Liver (tissue), 7 donors: ENCODE measurements at regions not wholly inside any gene's neighbourhood (a gene's known extent, or its start where the extent isn't known, plus 50 kb on each side); places are given as distances from the start of the nearest gene placed in this dataset.
"Not testable (repeated sequence)": the region's sequence is repeated elsewhere in the genome, so short reads cannot be mapped to it uniquely, and the experiment has no call there.

Experiments used
- DNase-seq: peaks from one replicate; pipeline ENCODE4 v3.0.0-alpha.2; 2017; ENCODE audit warnings: low spot score
- H3K27ac ChIP-seq, 2 donors: one replicate each; pipeline ENCODE4 v1.7.0; 2013; ENCODE audit warnings: inconsistent platforms in 2 of 2, low read length in 2 of 2, control low read depth in 1 of 2, low read depth in 1 of 2, mild to moderate bottlenecking in 1 of 2
- H3K27me3 ChIP-seq, 4 donors: one replicate each; pipeline versions ENCODE4 v1.6.1 to v1.7.0; 2013; ENCODE audit warnings: low read length in 3 of 4, inconsistent platforms in 1 of 4, mild to moderate bottlenecking in 1 of 4, moderate library complexity in 1 of 4; ENCODE audit not compliant: control insufficient read depth in 4 of 4, insufficient read depth in 4 of 4
- H3K36me3 ChIP-seq, 4 donors: one replicate each; pipeline versions ENCODE4 v1.6.1 to v1.7.0; 2013; ENCODE audit warnings: low read length in 3 of 4, mild to moderate bottlenecking in 3 of 4, low read depth in 1 of 4, moderate library complexity in 1 of 4; ENCODE audit not compliant: control insufficient read depth in 4 of 4, insufficient read depth in 3 of 4
- H3K4me1 ChIP-seq, 4 donors: one replicate each; pipeline versions ENCODE4 v1.6.1 to v1.7.0; 2013; ENCODE audit warnings: low read length in 3 of 4, mild to moderate bottlenecking in 3 of 4, moderate library complexity in 1 of 4; ENCODE audit not compliant: control insufficient read depth in 4 of 4, insufficient read depth in 4 of 4
- H3K4me3 ChIP-seq, 3 donors: one replicate each; pipeline versions ENCODE4 v1.6.1 to v1.7.0; 2013; ENCODE audit warnings: low read length in 3 of 3, control low read depth in 1 of 3, low read depth in 1 of 3, mild to moderate bottlenecking in 1 of 3
- H3K9ac ChIP-seq, 2 donors: one replicate each; pipeline ENCODE4 v1.7.0; 2013; ENCODE audit warnings: low read length in 2 of 2, mild to moderate bottlenecking in 2 of 2, moderate library complexity in 2 of 2, control low read depth in 1 of 2, low read depth in 1 of 2
- H3K9me3 ChIP-seq, 4 donors: one replicate each; pipeline versions ENCODE4 v1.6.1 to v1.7.0; 2013; ENCODE audit warnings: low read length in 3 of 4; ENCODE audit not compliant: control insufficient read depth in 4 of 4
- FOXA1 ChIP-seq: IDR thresholded peaks from 2 replicates; pipeline ENCODE4 v1.6.1; 2016; ENCODE audit warnings: antibody characterized with exemption
- FOXA2 ChIP-seq: IDR thresholded peaks from 2 replicates; pipeline ENCODE4 v1.6.1; 2016; ENCODE audit warnings: antibody characterized with exemption
- GABPA ChIP-seq, 2 donors: IDR thresholded peaks in 1 of 2; conservative IDR thresholded peaks in 1 of 2; 2 replicates each; pipeline ENCODE4 v1.6.1; 2016; ENCODE audit warnings: antibody characterized with exemption in 2 of 2, mild to moderate bottlenecking in 1 of 2, moderate library complexity in 1 of 2
- HNF4A ChIP-seq, 2 donors: conservative IDR thresholded peaks; 2 replicates each; pipeline ENCODE4 v1.6.1; 2016; ENCODE audit warnings: antibody characterized with exemption in 2 of 2, mild to moderate bottlenecking in 2 of 2
- HNF4G ChIP-seq: IDR thresholded peaks from 2 replicates; pipeline ENCODE4 v1.6.1; 2016; ENCODE audit warnings: antibody characterized with exemption
- MAX ChIP-seq: IDR thresholded peaks from 2 replicates; pipeline ENCODE4 v1.6.1; 2016; ENCODE audit warnings: antibody characterized with exemption
- NR2F2 ChIP-seq: IDR thresholded peaks from 2 replicates; pipeline ENCODE4 v1.6.1; 2016; ENCODE audit warnings: antibody characterized with exemption
- RAD21 ChIP-seq, 2 donors: IDR thresholded peaks; 2 replicates each; pipeline ENCODE4 v1.6.1; 2016; ENCODE audit warnings: antibody characterized with exemption in 2 of 2, mild to moderate bottlenecking in 2 of 2
- RXRA ChIP-seq, 2 donors: IDR thresholded peaks; 2 replicates each; pipeline ENCODE4 v1.6.1; 2017 to 2018; ENCODE audit warnings: antibody characterized with exemption in 2 of 2, mild to moderate bottlenecking in 1 of 2
- SP1 ChIP-seq: IDR thresholded peaks from 2 replicates; pipeline ENCODE4 v1.6.1; 2018; ENCODE audit warnings: antibody characterized with exemption, mild to moderate bottlenecking
- YY1 ChIP-seq: IDR thresholded peaks from 2 replicates; pipeline ENCODE4 v1.6.1; 2016; ENCODE audit warnings: antibody characterized with exemption, mild to moderate bottlenecking
- WGBS: extraction: QIAGEN DNeasy Blood & Tissue Kit; methylation state at CpG from one replicate; pipeline ENCODE4 v1.1.7; 2013; 5-methylcytosine and 5-hydroxymethylcytosine counted together
- donor health status: healthy.
- donor health status: healthy.
- donor health status: healthy.
- donor health status: healthy.

GRCh38 chr1:173314656-173315055, 107.5 kb upstream of the TNFSF4 start:
- no peak for TF ChIP-seq HNF4A (conservative IDR thresholded peaks at IDR 0.05)
- no peak for TF ChIP-seq SP1
- TF ChIP-seq YY1 = no peak
- TF ChIP-seq RAD21 (IDR thresholded peaks at IDR 0.05) = no peak
- TF ChIP-seq RXRA (IDR thresholded peaks at IDR 0.05) = no peak
- no peak for TF ChIP-seq FOXA1
- TF ChIP-seq NR2F2 = no peak
- TF ChIP-seq MAX = no peak
- H3K27me3 ChIP-seq = no peaks in the 10 kb centered on the region
- no peak overlapping the region for H3K4me3 ChIP-seq
- WGBS = 92% methylated on average over 1 of the region's 1 CpG
- DNase-seq = no peak
- H3K27ac ChIP-seq = no peak overlapping the region
- no peaks in the 10 kb centered on the region for H3K36me3 ChIP-seq
- no peaks in the 10 kb centered on the region for H3K9me3 ChIP-seq
- H3K4me1 ChIP-seq = no peaks in the 10 kb centered on the region
- no peak overlapping the region for H3K9ac ChIP-seq

- H3K9me3 ChIP-seq = no peaks in the 10 kb centered on the region
- 83% methylated on average over 3 of the region's 3 CpGs for WGBS
- H3K4me1 ChIP-seq = no peaks in the 10 kb centered on the region
- no peak overlapping the region for H3K4me3 ChIP-seq
- TF ChIP-seq HNF4G (no peak), MAX (no peak), NR2F2 (no peak), FOXA2 (no peak), GABPA (IDR thresholded peaks at IDR 0.05 in 1 of 2, conservative IDR thresholded peaks at IDR 0.05 in 1 of 2) (no peak), HNF4A (conservative IDR thresholded peaks at IDR 0.05) (no peak), FOXA1 (no peak)
- H3K27ac ChIP-seq = no peak overlapping the region
- H3K27me3 ChIP-seq = no peaks in the 10 kb centered on the region
- no peak for DNase-seq
- no peak overlapping the region for H3K9ac ChIP-seq
- no peaks in the 10 kb centered on the region for H3K36me3 ChIP-seq
These were observed 108.2 kb upstream of the TNFSF4 start for GRCh38 chr1:173315296-173315695.

GRCh38 chr1:173318788-173319187, 111.7 kb upstream of the TNFSF4 start:
- TF ChIP-seq FOXA1 = no peak
- Histone ChIP-seq H3K9me3 (no peaks in the 10 kb centered on the region), H3K36me3 (no peaks in the 10 kb centered on the region), H3K9ac (no peak overlapping the region), H3K27ac (no peak overlapping the region), H3K27me3 (no peaks in the 10 kb centered on the region), H3K4me1 (no peaks in the 10 kb centered on the region), H3K4me3 (no peak overlapping the region)
- no peak for DNase-seq
- 93% methylated on average over 2 of the region's 2 CpGs for WGBS

GRCh38 chr1:173324352-173324751, 117.2 kb upstream of the TNFSF4 start:
- not testable (repeated sequence) for H3K9me3 ChIP-seq, H3K36me3 ChIP-seq, DNase-seq, H3K4me1 ChIP-seq, H3K27me3 ChIP-seq, H3K9ac ChIP-seq, H3K4me3 ChIP-seq, H3K27ac ChIP-seq
- 96% methylated on average over 2 of the region's 2 CpGs for WGBS

- not testable (repeated sequence) for H3K4me3 ChIP-seq, H3K27me3 ChIP-seq, H3K9me3 ChIP-seq, H3K27ac ChIP-seq, H3K4me1 ChIP-seq, DNase-seq, H3K9ac ChIP-seq, H3K36me3 ChIP-seq
- 92% methylated on average over 3 of the region's 3 CpGs for WGBS
These were observed 120.9 kb upstream of the TNFSF4 start for GRCh38 chr1:173327987-173328386.
